IMR-90 (cell line): ENCODE measurements at regions not wholly inside any gene's neighbourhood (a gene's known extent, or its start where the extent isn't known, plus 50 kb on each side); places are given as distances from the start of the nearest gene placed in this dataset.
"Not testable (repeated sequence)": the region's sequence is repeated elsewhere in the genome, so short reads cannot be mapped to it uniquely, and the experiment has no call there.

Source experiments
- ATAC-seq: fragments of 200-7000 bp; cut with Tn5 transposase; 2 replicates; pipeline ENCODE4 v1.9.1; 2020; ENCODE audit warnings: low read depth, mild to moderate bottlenecking, moderate library complexity
- BruUV-seq: library from RNA; stranded (reverse); fragments of 400-500 nt; replicated peaks from 2 replicates; lab custom pipeline; 2021; lab: Mats Ljungman, UMichigan
- CTCF ChIA-PET: fragments of 300-600 bp; formaldehyde crosslinking; extraction: SDS; loops from one replicate; lab custom pipeline; 2021; ENCODE audit warnings: antibody characterized with exemption; lab: Yijun Ruan, JAX
- POLR2A ChIA-PET: fragments of 300-600 bp; sonication (Branson Sonifier 250); formaldehyde crosslinking; loops from one replicate; lab custom pipeline; 2022; ENCODE audit warnings: antibody characterized with exemption; ENCODE audit not compliant: unreplicated experiment; lab: Charles Lee
- DNase-seq: peaks from one replicate; pipeline ENCODE4 v3.0.0; 2013
- H2AFZ ChIP-seq: replicated peaks from 2 replicates; pipeline ENCODE3; 2013; ENCODE audit warnings: low read length, mild to moderate bottlenecking; ENCODE audit not compliant: poor library complexity
- H2AK5ac ChIP-seq: 2 replicates; pipeline ENCODE4 v1.6.1; 2013; ENCODE audit warnings: low read depth, low read length, inconsistent platforms
- H2AK9ac ChIP-seq: replicated peaks from 2 replicates; pipeline ENCODE3; 2013; ENCODE audit warnings: mild to moderate bottlenecking, low read depth, low read length, moderate library complexity; ENCODE audit not compliant: poor library complexity
- H2BK120ac ChIP-seq: 2 replicates; pipeline ENCODE4 v1.6.1; 2013; ENCODE audit warnings: low read depth, low read length, inconsistent platforms
- H2BK15ac ChIP-seq: 3 replicates; pipeline ENCODE4 v1.6.1; 2013; ENCODE audit warnings: low read depth, low read length, inconsistent platforms
- H2BK20ac ChIP-seq: 2 replicates; pipeline ENCODE4 v1.6.1; 2013; ENCODE audit warnings: low read depth, mild to moderate bottlenecking, inconsistent platforms, low read length, moderate library complexity
- H2BK5ac ChIP-seq: 2 replicates; pipeline ENCODE4 v1.6.1; 2013; ENCODE audit warnings: mild to moderate bottlenecking, low read depth, low read length, inconsistent platforms; ENCODE audit not compliant: poor library complexity, severe bottlenecking
- H3K14ac ChIP-seq: replicated peaks from 2 replicates; pipeline ENCODE4 v1.6.1; 2013; ENCODE audit warnings: low read depth, low read length, inconsistent platforms
- H3K18ac ChIP-seq: 2 replicates; pipeline ENCODE4 v1.6.1; 2013; ENCODE audit warnings: low read depth, low read length, control low read depth
- H3K23ac ChIP-seq: 2 replicates; pipeline ENCODE4 v1.6.1; 2013; ENCODE audit warnings: low read depth, low read length, inconsistent platforms
- H3K27ac ChIP-seq: 2 replicates; pipeline ENCODE4 v1.5.1; 2013; ENCODE audit warnings: mild to moderate bottlenecking, control low read depth, low read length; ENCODE audit not compliant: insufficient read depth
- H3K27me3 ChIP-seq: 2 replicates; pipeline ENCODE4 v1.6.1; 2013; ENCODE audit warnings: low read length; ENCODE audit not compliant: control insufficient read depth, insufficient read depth
- H3K36me3 ChIP-seq: 2 replicates; pipeline ENCODE4 v1.6.1; 2013; ENCODE audit warnings: low read length, mixed read lengths; ENCODE audit not compliant: control insufficient read depth, insufficient read depth
- H3K4ac ChIP-seq: 2 replicates; pipeline ENCODE4 v1.6.1; 2013; ENCODE audit warnings: low read depth, low read length, inconsistent platforms
- H3K4me1 ChIP-seq: 2 replicates; pipeline ENCODE4 v1.6.1; 2013; ENCODE audit warnings: low read length, mixed read lengths; ENCODE audit not compliant: control insufficient read depth, insufficient read depth
- H3K4me2 ChIP-seq: 2 replicates; pipeline ENCODE4 v1.6.1; 2013; ENCODE audit warnings: low read depth, mild to moderate bottlenecking, control low read depth, low read length, moderate library complexity
- H3K4me3 ChIP-seq: 2 replicates; pipeline ENCODE4 v1.5.1; 2013; ENCODE audit warnings: low read depth, mild to moderate bottlenecking, control low read depth, low read length, moderate library complexity; ENCODE audit not compliant: insufficient read depth
- H3K56ac ChIP-seq: 2 replicates; pipeline ENCODE4 v1.6.1; 2013; ENCODE audit warnings: low read length, inconsistent platforms; ENCODE audit not compliant: insufficient read depth; ENCODE audit errors: extremely low read depth
- H3K79me1 ChIP-seq, 2 experiments: 2 replicates each; pipeline ENCODE4 v1.6.1; 2013; ENCODE audit warnings: low read length in 2 of 2, inconsistent platforms in 1 of 2, low read depth in 1 of 2
- H3K9ac ChIP-seq: 2 replicates; pipeline ENCODE4 v1.6.1; 2013; ENCODE audit warnings: low read depth, low read length, control low read depth
- H3K9me1 ChIP-seq: 2 replicates; pipeline ENCODE4 v1.6.1; 2013; ENCODE audit warnings: low read length, inconsistent platforms; ENCODE audit not compliant: insufficient read depth
- H3K9me3 ChIP-seq: 2 replicates; pipeline ENCODE4 v1.6.1; 2013; ENCODE audit warnings: low read length; ENCODE audit not compliant: control insufficient read depth, insufficient read depth
- H4K20me1 ChIP-seq: 2 replicates; pipeline ENCODE4 v1.6.1; 2013; ENCODE audit warnings: low read length, inconsistent platforms; ENCODE audit not compliant: insufficient read depth
- H4K5ac ChIP-seq: 2 replicates; pipeline ENCODE4 v1.6.1; 2013; ENCODE audit warnings: mild to moderate bottlenecking, low read depth, low read length, control low read depth
- H4K8ac ChIP-seq, 2 experiments: 2 replicates each; pipeline ENCODE4 v1.6.1; 2013; ENCODE audit warnings: low read depth in 2 of 2, low read length in 2 of 2, control low read depth in 1 of 2, inconsistent platforms in 1 of 2
- H4K91ac ChIP-seq: 2 replicates; pipeline ENCODE4 v1.6.1; 2013; ENCODE audit warnings: low read depth, low read length, inconsistent platforms; ENCODE audit not compliant: insufficient read depth
- WGBS, 2 experiments: methylation state at CpG; one replicate each; pipeline versions ENCODE4 v1.1.5 to v1.1.7; 2013; ENCODE audit warnings: missing lambda C conversion rate in 2 of 2; ENCODE audit not compliant: insufficient read length in 1 of 2; ENCODE audit errors: extremely low coverage in 2 of 2; 5-methylcytosine and 5-hydroxymethylcytosine counted together
- dilution Hi-C: fragments of 300-500 bp; cut with HindIII; formaldehyde crosslinking; loops from one replicate; pipeline ENCODE4 v1.14.3; 2018; ENCODE audit warnings: low sequenced_read_pairs; ENCODE audit not compliant: unreplicated experiment
- in situ Hi-C: fragments of 300-500 bp; cut with MboI; formaldehyde crosslinking; loops from 3 replicates; pipeline ENCODE4 v1.14.3; 2019; ENCODE audit warnings: low sequenced_read_pairs, inconsistent platforms, mixed read lengths
- intact Hi-C: fragments of 100-400 bp; cut with micrococcal nuclease; formaldehyde crosslinking; loops from 2 replicates; pipeline ENCODE4 v1.10.0; 2022

DNA sequence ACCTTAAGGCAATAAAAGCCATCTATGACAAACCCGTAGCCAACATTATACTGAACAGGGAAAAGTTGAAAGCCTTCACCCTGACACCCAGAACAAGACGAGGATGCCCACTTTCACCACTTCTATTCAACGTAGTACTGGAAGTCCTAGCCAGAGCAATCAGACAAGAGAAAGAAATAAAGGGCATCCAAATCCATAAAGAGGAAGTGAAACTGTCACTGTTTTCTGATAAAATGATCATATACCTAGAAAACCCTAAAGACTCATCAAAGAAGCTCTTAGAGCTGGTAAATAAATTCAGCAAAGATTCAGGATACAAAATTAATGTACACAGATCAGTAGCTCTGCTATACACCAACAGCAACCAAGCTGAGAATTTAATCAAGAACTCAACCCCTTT is 1561.9 kb upstream of the CELF4 start:
- H2AK5ac ChIP-seq, in situ Hi-C loops, BruUV-seq, DNase-seq, H3K14ac ChIP-seq, H2BK5ac ChIP-seq, H2BK20ac ChIP-seq, H4K20me1 ChIP-seq, H4K5ac ChIP-seq, H2AFZ ChIP-seq, intact Hi-C loops, H3K4ac ChIP-seq, H4K8ac ChIP-seq, H3K9me1 ChIP-seq, H2BK15ac ChIP-seq, H3K56ac ChIP-seq, H3K23ac ChIP-seq, H3K27ac ChIP-seq, dilution Hi-C loops, H2BK120ac ChIP-seq, H3K9me3 ChIP-seq, POLR2A ChIA-PET, H4K91ac ChIP-seq, H3K4me1 ChIP-seq, H3K79me1 ChIP-seq, ATAC-seq, H3K4me3 ChIP-seq, H3K18ac ChIP-seq, H3K9ac ChIP-seq, H2AK9ac ChIP-seq, H3K27me3 ChIP-seq, CTCF ChIA-PET, H3K36me3 ChIP-seq, H3K4me2 ChIP-seq: not testable (repeated sequence)
- no CpG with 5 or more reads among the region's 3 CpGs for WGBS, 2 experiments
